Natural killer cell (primary cell): ENCODE measurements at regions not wholly inside any gene's neighbourhood (a gene's known extent, or its start where the extent isn't known, plus 50 kb on each side); places are given as distances from the start of the nearest gene placed in this dataset.
"Not testable (repeated sequence)": the region's sequence is repeated elsewhere in the genome, so short reads cannot be mapped to it uniquely, and the experiment has no call there.

Experiments used
- ATAC-seq, 3 donors: fragments of 150-1000 bp in 2 of 3; fragments of 200-7000 bp in 1 of 3; cut with Tn5 transposase; 1 replicate in 1 of 3; 2 replicates in 2 of 3; pipeline ENCODE4 v1.10.0; 2021; ENCODE audit warnings: mild to moderate bottlenecking in 2 of 3, moderate library complexity in 2 of 3
- DNase-seq, 2 donors: peaks; one replicate each; pipeline versions ENCODE4 v3.0.0 to v3.0.0-alpha.2; 2013 to 2021; ENCODE audit warnings: mixed read lengths in 1 of 2
- H3K27ac ChIP-seq: one replicate; pipeline ENCODE4 v1.5.1; 2013; ENCODE audit warnings: mild to moderate bottlenecking, low read length
- H3K27me3 ChIP-seq: one replicate; pipeline ENCODE4 v1.6.1; 2013; ENCODE audit warnings: low read length; ENCODE audit not compliant: control insufficient read depth, insufficient read depth
- H3K36me3 ChIP-seq: one replicate; pipeline ENCODE4 v1.6.1; 2013; ENCODE audit warnings: low read length; ENCODE audit not compliant: control insufficient read depth, insufficient read depth
- H3K4me1 ChIP-seq: one replicate; pipeline ENCODE4 v1.6.1; 2013; ENCODE audit warnings: low read length; ENCODE audit not compliant: control insufficient read depth, insufficient read depth
- H3K4me3 ChIP-seq: one replicate; pipeline ENCODE4 v1.5.1; 2013; ENCODE audit warnings: low read length
- H3K9me3 ChIP-seq: one replicate; pipeline ENCODE4 v1.6.1; 2013; ENCODE audit warnings: low read length; ENCODE audit not compliant: control insufficient read depth, insufficient read depth
- H3K27ac Mint-ChIP-seq, 2 donors: one replicate each; pipeline ENCODE4 v1.8.0; 2022; ENCODE audit warnings: mild to moderate bottlenecking in 2 of 2, mixed read lengths in 2 of 2, moderate library complexity in 1 of 2
- H3K27me3 Mint-ChIP-seq, 2 donors: one replicate each; pipeline ENCODE4 v1.8.0; 2022; ENCODE audit warnings: low read depth in 2 of 2, mixed read lengths in 2 of 2
- H3K36me3 Mint-ChIP-seq: one replicate; pipeline ENCODE4 v1.8.0; 2022; ENCODE audit warnings: mixed read lengths
- H3K4me1 Mint-ChIP-seq, 2 donors: one replicate each; pipeline ENCODE4 v1.8.0; 2022; ENCODE audit warnings: mixed read lengths in 2 of 2
- H3K4me3 Mint-ChIP-seq: one replicate; pipeline ENCODE4 v1.8.0; 2022; ENCODE audit warnings: mild to moderate bottlenecking, moderate library complexity, mixed read lengths
- H3K9me3 Mint-ChIP-seq, 2 donors: one replicate each; pipeline ENCODE4 v1.8.0; 2022; ENCODE audit warnings: mixed read lengths in 2 of 2
- WGBS: methylation state at CpG from one replicate; pipeline ENCODE4 v1.1.7; 2013; ENCODE audit warnings: missing lambda C conversion rate; ENCODE audit not compliant: insufficient coverage; 5-methylcytosine and 5-hydroxymethylcytosine counted together
- intact Hi-C: fragments of 100-400 bp; cut with micrococcal nuclease; formaldehyde crosslinking; loops from one replicate; pipeline ENCODE4 v1.14.2; 2022
- TF ChIP-seq, protein P1 (sequence below): fragments of 200-600 bp; IDR thresholded peaks from one replicate; pipeline ENCODE4 v1.8.0; 2022; ENCODE audit warnings: antibody characterized with exemption

- Mint-ChIP-seq H3K27ac (no peak overlapping the region), H3K27me3 (peaks cover 4 to 14% of the 10 kb centered on the region in 2 donors), H3K9me3 (no peaks in the 10 kb centered on the region), H3K4me1 (no peaks in the 10 kb centered on the region), H3K36me3 (no peaks in the 10 kb centered on the region), H3K4me3 (no peak overlapping the region)
- Histone ChIP-seq H3K27me3 (no peaks in the 10 kb centered on the region), H3K4me1 (no peaks in the 10 kb centered on the region), H3K9me3 (no peaks in the 10 kb centered on the region), H3K4me3 (no peak overlapping the region), H3K36me3 (no peaks in the 10 kb centered on the region), H3K27ac (no peak overlapping the region)
- intact Hi-C loops, result no loop called here
- DNase-seq (no peak), ATAC-seq (no peak)
- 93% methylated on average over 5 of the region's 5 CpGs for WGBS
- TF ChIP-seq, protein P1, sequence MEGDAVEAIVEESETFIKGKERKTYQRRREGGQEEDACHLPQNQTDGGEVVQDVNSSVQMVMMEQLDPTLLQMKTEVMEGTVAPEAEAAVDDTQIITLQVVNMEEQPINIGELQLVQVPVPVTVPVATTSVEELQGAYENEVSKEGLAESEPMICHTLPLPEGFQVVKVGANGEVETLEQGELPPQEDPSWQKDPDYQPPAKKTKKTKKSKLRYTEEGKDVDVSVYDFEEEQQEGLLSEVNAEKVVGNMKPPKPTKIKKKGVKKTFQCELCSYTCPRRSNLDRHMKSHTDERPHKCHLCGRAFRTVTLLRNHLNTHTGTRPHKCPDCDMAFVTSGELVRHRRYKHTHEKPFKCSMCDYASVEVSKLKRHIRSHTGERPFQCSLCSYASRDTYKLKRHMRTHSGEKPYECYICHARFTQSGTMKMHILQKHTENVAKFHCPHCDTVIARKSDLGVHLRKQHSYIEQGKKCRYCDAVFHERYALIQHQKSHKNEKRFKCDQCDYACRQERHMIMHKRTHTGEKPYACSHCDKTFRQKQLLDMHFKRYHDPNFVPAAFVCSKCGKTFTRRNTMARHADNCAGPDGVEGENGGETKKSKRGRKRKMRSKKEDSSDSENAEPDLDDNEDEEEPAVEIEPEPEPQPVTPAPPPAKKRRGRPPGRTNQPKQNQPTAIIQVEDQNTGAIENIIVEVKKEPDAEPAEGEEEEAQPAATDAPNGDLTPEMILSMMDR, result no peak
These were observed 57.7 kb upstream of the SESTD1 start for GRCh38 chr2:179322289-179322688.

- H3K27me3 Mint-ChIP-seq, result peaks cover 4 to 18% of the 10 kb centered on the region in 2 donors
- H3K36me3 Mint-ChIP-seq, DNase-seq, H3K27ac ChIP-seq, H3K27ac Mint-ChIP-seq, H3K4me1 ChIP-seq, H3K4me1 Mint-ChIP-seq, H3K4me3 ChIP-seq, H3K27me3 ChIP-seq, H3K9me3 Mint-ChIP-seq, ATAC-seq, H3K9me3 ChIP-seq, intact Hi-C loops, H3K36me3 ChIP-seq, H3K4me3 Mint-ChIP-seq: not testable (repeated sequence)
- 100% methylated on average over 1 of the region's 3 CpGs for WGBS
These were observed 56.4 kb upstream of the SESTD1 start for GRCh38 chr2:179321034-179321433.

DNA sequence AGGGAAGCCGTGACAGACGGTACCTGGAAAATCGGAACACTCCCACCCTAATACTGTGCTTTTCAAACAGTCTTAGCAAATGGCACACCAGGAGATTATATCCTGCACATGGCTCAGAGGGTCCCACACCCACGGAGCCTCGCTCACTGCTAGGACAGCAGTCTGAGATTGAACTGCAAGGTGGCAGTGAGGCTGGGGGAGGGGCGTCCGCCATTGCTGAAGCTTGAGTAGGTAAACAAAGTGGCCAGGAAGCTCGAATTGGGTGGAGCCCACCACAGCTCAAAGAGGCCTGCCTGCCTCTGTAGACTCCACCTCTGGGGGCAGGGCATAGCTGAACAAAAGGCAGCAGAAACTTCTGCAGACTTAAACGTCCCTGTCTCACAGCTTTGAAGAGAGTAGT is 50.1 kb upstream of the SESTD1 start:
- H3K4me1 ChIP-seq, H3K36me3 Mint-ChIP-seq, H3K9me3 ChIP-seq, H3K27ac Mint-ChIP-seq, H3K4me3 ChIP-seq, H3K27ac ChIP-seq, H3K36me3 ChIP-seq, ATAC-seq, intact Hi-C loops, H3K4me3 Mint-ChIP-seq, H3K27me3 ChIP-seq, DNase-seq, H3K4me1 Mint-ChIP-seq, H3K9me3 Mint-ChIP-seq: not testable (repeated sequence)
- H3K27me3 Mint-ChIP-seq, result peaks cover 5 to 27% of the 10 kb centered on the region in 2 donors
- WGBS, result 85% methylated on average over 9 of the region's 9 CpGs
